Pancreas (tissue), 10 donors: ENCODE measurements at regions not wholly inside any gene's neighbourhood (a gene's known extent, or its start where the extent isn't known, plus 50 kb on each side); places are given as distances from the start of the nearest gene placed in this dataset.
A peak's percentile ranks its signal among the peaks of the same experiment; 100 is the strongest.

Source experiments
- ATAC-seq, 4 donors: fragments of 200-7000 bp; cut with Tn5 transposase; one replicate each; pipeline versions ENCODE4 v1.8.0 to v1.9.1; 2020; ENCODE audit warnings: mild to moderate bottlenecking in 4 of 4, moderate library complexity in 4 of 4
- DNase-seq, 6 donors: peaks; one replicate each; pipeline ENCODE4 v3.0.0-alpha.2; 2020
- FAIRE-seq: peaks from 2 replicates; lab custom pipeline; 2012; peaks lifted over from hg19 to GRCh38; lab: Jason Lieb, UNC
- H3K27ac ChIP-seq, 4 donors: fragments of 200-600 bp; sonication (generic); 1 replicate in 3 of 4; 2 replicates in 1 of 4; pipeline versions ENCODE4 v1.5.0 to v1.8.0; 2020
- H3K27me3 ChIP-seq, 4 donors: fragments of 200-600 bp; one replicate each; pipeline ENCODE4 v1.8.0; 2021
- H3K36me3 ChIP-seq, 3 donors: fragments of 200-600 bp; sonication (generic) in 1 of 3; one replicate each; pipeline versions ENCODE4 v1.5.0 to v1.8.0; 2020 to 2021
- H3K4me1 ChIP-seq, 3 donors: fragments of 200-600 bp; one replicate each; pipeline ENCODE4 v1.8.0; 2021
- H3K4me3 ChIP-seq, 4 donors: fragments of 200-600 bp; sonication (generic) in 2 of 4; one replicate each; pipeline versions ENCODE4 v1.5.0 to v1.8.0; 2020 to 2021
- H3K9me3 ChIP-seq, 4 donors: fragments of 200-600 bp; one replicate each; pipeline ENCODE4 v1.8.0; 2021
- WGBS, 2 donors: extraction: QIAGEN DNeasy Blood & Tissue Kit; methylation state at CpG; one replicate each; pipeline ENCODE4 v1.1.7; 2013; 5-methylcytosine and 5-hydroxymethylcytosine counted together
- intact Hi-C, 3 donors: fragments of 100-400 bp; cut with DNase I; formaldehyde crosslinking; loops; one replicate each; pipeline versions ENCODE4 v1.11.1 to v1.14.2; 2022
- TF ChIP-seq, protein P1 (sequence below), 4 donors: fragments of 200-600 bp; sonication (generic) in 3 of 4; IDR thresholded peaks; one replicate each; pipeline versions ENCODE4 v1.5.0 to v1.8.0; 2021; ENCODE audit warnings: antibody characterized with exemption in 4 of 4
- donor health status: healthy with polysubstance abuse.
- donor health status: DM: no; HTN: no; CAD: no; lungs with moderate emphysema.
- donor health status: DM: no; HTN: no; CAD: no.
- donor health status: control.
- donor health status: control.
- donor health status: Bipolar disorder and iron deficiency.
- donor health status: DM: yes; HTN: yes; CAD: no.
- donor health status: DM: no; HTN: no; CAD: no.
- donor health status: DM: no; HTN: no; CAD: no.
- donor health status: DM: yes; HTN: yes; CAD: no.

DNA sequence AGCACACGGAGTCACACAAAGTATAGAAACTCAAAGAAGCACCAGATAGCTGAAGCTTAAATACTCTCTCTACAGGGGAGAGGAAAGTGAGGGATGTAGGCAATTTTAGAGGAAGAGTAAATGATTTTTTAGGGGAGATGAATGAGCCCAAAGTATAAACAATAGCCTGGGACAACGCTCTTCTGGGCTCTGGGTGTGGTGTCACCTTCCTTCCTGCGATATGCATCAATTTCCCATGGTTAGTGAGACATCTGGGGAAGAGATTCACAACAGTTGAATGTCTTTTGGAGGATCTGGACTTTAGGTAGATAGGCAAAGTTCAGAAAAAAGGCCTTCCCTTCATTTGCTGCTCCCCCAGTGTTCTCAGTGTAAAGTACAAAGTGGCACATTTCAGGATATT, 125.2 kb downstream of the EFHB start:
- ATAC-seq (no peak), DNase-seq (no peak), FAIRE-seq (no peak)
- H3K27ac ChIP-seq: no peak overlapping the region
- no peak overlapping the region for H3K4me3 ChIP-seq
- no peaks in the 10 kb centered on the region for H3K36me3 ChIP-seq
- H3K27me3 ChIP-seq: no peaks in the 10 kb centered on the region
- H3K4me1 ChIP-seq: no peaks in the 10 kb centered on the region
- TF ChIP-seq, protein P1, sequence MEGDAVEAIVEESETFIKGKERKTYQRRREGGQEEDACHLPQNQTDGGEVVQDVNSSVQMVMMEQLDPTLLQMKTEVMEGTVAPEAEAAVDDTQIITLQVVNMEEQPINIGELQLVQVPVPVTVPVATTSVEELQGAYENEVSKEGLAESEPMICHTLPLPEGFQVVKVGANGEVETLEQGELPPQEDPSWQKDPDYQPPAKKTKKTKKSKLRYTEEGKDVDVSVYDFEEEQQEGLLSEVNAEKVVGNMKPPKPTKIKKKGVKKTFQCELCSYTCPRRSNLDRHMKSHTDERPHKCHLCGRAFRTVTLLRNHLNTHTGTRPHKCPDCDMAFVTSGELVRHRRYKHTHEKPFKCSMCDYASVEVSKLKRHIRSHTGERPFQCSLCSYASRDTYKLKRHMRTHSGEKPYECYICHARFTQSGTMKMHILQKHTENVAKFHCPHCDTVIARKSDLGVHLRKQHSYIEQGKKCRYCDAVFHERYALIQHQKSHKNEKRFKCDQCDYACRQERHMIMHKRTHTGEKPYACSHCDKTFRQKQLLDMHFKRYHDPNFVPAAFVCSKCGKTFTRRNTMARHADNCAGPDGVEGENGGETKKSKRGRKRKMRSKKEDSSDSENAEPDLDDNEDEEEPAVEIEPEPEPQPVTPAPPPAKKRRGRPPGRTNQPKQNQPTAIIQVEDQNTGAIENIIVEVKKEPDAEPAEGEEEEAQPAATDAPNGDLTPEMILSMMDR (IDR thresholded peaks at IDR 0.05): no peak
- intact Hi-C loops: no loop called here
- WGBS, 2 donors: 53 to 66% methylated on average over 3 of the region's 3 CpGs
- H3K9me3 ChIP-seq: no peaks in the 10 kb centered on the region

DNA sequence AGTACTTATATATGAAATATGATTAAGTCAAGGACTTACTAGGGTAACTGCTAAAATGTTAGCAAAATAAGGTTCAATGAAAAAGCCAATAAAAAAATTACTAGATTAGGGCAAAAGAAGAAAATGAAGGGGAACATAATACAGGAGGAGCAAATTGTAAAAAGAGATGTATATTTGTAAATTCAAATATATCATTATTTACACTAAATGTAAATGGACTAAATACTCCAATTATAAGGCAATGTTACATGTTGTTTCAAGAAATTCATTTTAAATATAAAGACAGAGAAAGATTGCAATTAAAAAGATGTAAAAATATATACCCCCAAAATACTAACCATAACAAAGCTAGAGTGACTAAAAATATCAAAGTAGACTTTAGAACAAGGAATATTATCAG, 134.1 kb downstream of the EFHB start:
- ATAC-seq (no peak), DNase-seq (no peak), FAIRE-seq (no peak)
- Histone ChIP-seq H3K4me3 (no peak overlapping the region), H3K36me3 (no peaks in the 10 kb centered on the region), H3K4me1 (no peaks in the 10 kb centered on the region), H3K27ac (no peak overlapping the region), H3K9me3 (no peaks in the 10 kb centered on the region), H3K27me3 (no peaks in the 10 kb centered on the region)
- intact Hi-C loops: no loop called here
- TF ChIP-seq, protein P1 (IDR thresholded peaks at IDR 0.05): no peak

DNA sequence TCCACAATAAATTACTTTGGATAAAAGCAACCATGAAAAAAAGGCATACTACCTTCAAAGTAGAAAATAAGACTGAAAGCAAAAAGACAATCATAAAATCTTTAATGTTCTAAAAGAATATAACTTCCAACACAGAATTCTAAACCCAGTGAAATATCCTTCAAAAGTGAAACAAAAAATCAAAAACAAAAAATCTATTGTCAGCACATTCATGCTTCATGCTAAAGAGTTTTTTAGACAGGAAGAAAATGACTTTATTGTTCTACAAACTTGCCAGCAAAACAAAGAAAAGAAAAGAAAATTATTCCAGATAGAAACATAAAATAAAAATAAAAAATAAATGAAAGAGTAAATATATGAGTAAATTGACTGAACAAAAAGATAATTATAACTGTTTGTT, 134.9 kb downstream of the EFHB start:
- Histone ChIP-seq H3K27me3 (no peaks in the 10 kb centered on the region), H3K27ac (no peak overlapping the region), H3K4me1 (no peaks in the 10 kb centered on the region), H3K36me3 (no peaks in the 10 kb centered on the region), H3K9me3 (no peaks in the 10 kb centered on the region), H3K4me3 (no peak overlapping the region)
- TF ChIP-seq, protein P1 (IDR thresholded peaks at IDR 0.05): no peak
- FAIRE-seq: peak; percentile 32
- intact Hi-C loops: no loop called here
- no peak for DNase-seq
- ATAC-seq: no peak

DNA sequence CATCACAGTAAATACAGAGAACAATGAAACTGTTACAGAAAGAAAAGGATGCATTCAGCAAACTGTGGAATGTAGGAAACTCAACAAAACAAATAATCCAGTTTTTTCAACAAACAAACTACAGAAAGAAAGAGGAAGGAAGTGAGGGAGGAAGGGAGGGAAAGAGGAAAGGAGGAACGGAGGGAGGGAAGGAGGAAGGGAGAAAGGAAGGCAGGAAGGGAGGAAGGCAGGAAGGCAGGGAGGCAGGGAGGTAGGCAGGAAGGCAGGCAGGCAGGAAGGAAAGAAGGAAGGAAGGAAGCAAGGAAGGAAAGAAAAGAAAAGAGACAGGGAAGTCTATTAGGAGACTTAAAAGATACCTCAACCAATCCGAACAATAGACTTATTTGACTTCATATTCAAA, 135.7 kb downstream of the EFHB start:
- TF ChIP-seq, protein P1 (IDR thresholded peaks at IDR 0.05): no peak
- DNase-seq (no peak), ATAC-seq (no peak), FAIRE-seq (no peak)
- no peaks in the 10 kb centered on the region for H3K4me1 ChIP-seq
- H3K36me3 ChIP-seq: no peaks in the 10 kb centered on the region
- H3K27ac ChIP-seq: no peak overlapping the region
- WGBS, 2 donors: 44 to 62% methylated on average over 2 of the region's 2 CpGs
- H3K4me3 ChIP-seq: no peak overlapping the region
- intact Hi-C loops: no loop called here
- H3K27me3 ChIP-seq: no peaks in the 10 kb centered on the region
- no peaks in the 10 kb centered on the region for H3K9me3 ChIP-seq

DNA sequence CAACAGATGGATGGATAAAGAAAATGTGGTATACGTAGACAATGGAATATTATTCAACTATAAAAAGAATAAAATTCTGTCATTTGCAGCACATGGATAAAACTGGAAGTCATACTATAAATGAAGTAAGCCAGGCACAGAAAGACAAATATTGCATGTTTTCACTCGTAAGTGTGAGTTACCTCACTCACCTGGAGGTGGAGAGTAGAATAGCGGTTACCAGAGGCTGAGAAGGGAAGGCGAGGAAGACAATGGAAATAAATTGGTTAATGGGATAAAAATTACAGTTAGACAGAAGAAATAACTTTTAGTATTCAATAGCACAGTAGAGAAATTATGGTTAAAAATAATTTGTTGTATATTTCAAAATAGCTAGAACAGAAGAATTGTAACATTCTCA, 141.6 kb downstream of the EFHB start:
- ATAC-seq: no peak
- 70 to 77% methylated on average over 4 of the region's 4 CpGs for WGBS, 2 donors

More for the DNA sequence above, 141.6 kb downstream of the EFHB start:
- H3K4me3 ChIP-seq: no peak overlapping the region
- H3K27ac ChIP-seq: no peak overlapping the region
- no peaks in the 10 kb centered on the region for H3K4me1 ChIP-seq
- no peaks in the 10 kb centered on the region for H3K36me3 ChIP-seq
- no peaks in the 10 kb centered on the region for H3K9me3 ChIP-seq
- TF ChIP-seq, protein P1 (IDR thresholded peaks at IDR 0.05): no peak
- intact Hi-C loops: no loop called here
- FAIRE-seq (no peak), DNase-seq (no peak)
- H3K27me3 ChIP-seq: no peaks in the 10 kb centered on the region
